HEK293 (cell line): ENCODE measurements at regions not wholly inside any gene's neighbourhood (a gene's known extent, or its start where the extent isn't known, plus 50 kb on each side); places are given as distances from the start of the nearest gene placed in this dataset.

Experiments used
- CTCF ChIP-seq: fragments of 450-650 bp; formaldehyde crosslinking; IDR thresholded peaks from 2 replicates; pipeline ENCODE4 v1.5.1; 2016; ENCODE audit warnings: missing biosample characterization, missing genetic modification characterization
- ELK4 ChIP-seq: IDR thresholded peaks from 2 replicates; pipeline ENCODE4 v1.6.1; 2011; ENCODE audit warnings: mild to moderate bottlenecking, low read depth, low read length, borderline replicate concordance
- PRDM2 ChIP-seq: fragments of 450-650 bp; formaldehyde crosslinking; IDR thresholded peaks from 2 replicates; pipeline ENCODE4 v1.5.1; 2016; ENCODE audit warnings: missing biosample characterization, missing genetic modification characterization, borderline replicate concordance
- WT1 ChIP-seq: fragments of 450-650 bp; formaldehyde crosslinking; IDR thresholded peaks from 2 replicates; pipeline ENCODE4 v1.5.1; 2016; ENCODE audit warnings: missing biosample characterization, missing genetic modification characterization
- YY1 ChIP-seq: fragments of 450-650 bp; formaldehyde crosslinking; IDR thresholded peaks from 2 replicates; pipeline ENCODE4 v1.5.1; 2018; ENCODE audit warnings: missing biosample characterization, missing genetic modification characterization
- ZBTB26 ChIP-seq: fragments of 450-650 bp; formaldehyde crosslinking; optimal IDR thresholded peaks from 2 replicates; pipeline ENCODE3; 2016; ENCODE audit warnings: missing biosample characterization, mild to moderate bottlenecking, missing genetic modification characterization
- ZNF394 ChIP-seq: fragments of 450-650 bp; formaldehyde crosslinking; IDR thresholded peaks from 2 replicates; pipeline ENCODE4 v1.5.1; 2016; ENCODE audit warnings: missing biosample characterization, missing genetic modification characterization, mild to moderate bottlenecking, moderate library complexity, borderline replicate concordance
- ZNF449 ChIP-seq: fragments of 450-650 bp; formaldehyde crosslinking; IDR thresholded peaks from 2 replicates; pipeline ENCODE4 v1.5.1; 2017; ENCODE audit warnings: missing biosample characterization, mild to moderate bottlenecking, missing genetic modification characterization, moderate library complexity
- ZNF510 ChIP-seq: fragments of 450-650 bp; formaldehyde crosslinking; IDR thresholded peaks from 2 replicates; pipeline ENCODE4 v1.5.1; 2018; ENCODE audit warnings: mild to moderate bottlenecking, missing genetic modification characterization, missing biosample characterization; ENCODE audit not compliant: insufficient replicate concordance
- ZNF544 ChIP-seq: fragments of 450-650 bp; formaldehyde crosslinking; IDR thresholded peaks from 2 replicates; pipeline ENCODE4 v1.5.0; 2017; ENCODE audit warnings: missing biosample characterization, missing genetic modification characterization
- ZNF548 ChIP-seq: fragments of 450-650 bp; formaldehyde crosslinking; IDR thresholded peaks from 2 replicates; pipeline ENCODE4 v1.5.1; 2016; ENCODE audit warnings: missing biosample characterization, missing genetic modification characterization
- ZNF664 ChIP-seq: fragments of 450-650 bp; formaldehyde crosslinking; IDR thresholded peaks from 2 replicates; pipeline ENCODE4 v1.5.1; 2016; ENCODE audit warnings: missing biosample characterization, missing genetic modification characterization
- ZNF776 ChIP-seq: fragments of 450-650 bp; formaldehyde crosslinking; IDR thresholded peaks from 2 replicates; pipeline ENCODE4 v1.5.0; 2017; ENCODE audit warnings: missing biosample characterization, missing genetic modification characterization, borderline replicate concordance
- ZSCAN18 ChIP-seq: fragments of 450-650 bp; formaldehyde crosslinking; IDR thresholded peaks from 2 replicates; pipeline ENCODE4 v1.5.1; 2016; ENCODE audit warnings: missing biosample characterization, missing genetic modification characterization

- TF ChIP-seq ZSCAN18 (tag by site-specific recombination) (no peak), CTCF (tag by site-specific recombination) (no peak), ZNF394 (tag by site-specific recombination) (no peak), ZNF548 (tag by site-specific recombination) (no peak), WT1 (no peak), ZBTB26 (no peak), ZNF544 (tag by site-specific recombination) (no peak), ZNF510 (tag by site-specific recombination) (no peak), ELK4 (no peak), PRDM2 (no peak), YY1 (tag by site-specific recombination) (no peak), ZNF664 (tag by site-specific recombination) (no peak), ZNF776 (tag by site-specific recombination) (no peak), ZNF449 (tag by site-specific recombination) (no peak)
Measured at GRCh38 chr14:22474730-22475351, 114.2 kb downstream of the DAD1 start.
